ENCODE measurements at regions not wholly inside any gene's neighbourhood (a gene's known extent, or its start where the extent isn't known, plus 50 kb on each side); places are given as distances from the start of the nearest gene placed in this dataset.

- CTCF ChIA-PET = no interaction called here
- no peak for FAIRE-seq
- H3K9ac ChIP-seq (ENCODE audit: control insufficient read depth, insufficient read depth, low read length) = no peak overlapping the region
- RAD21 ChIA-PET (ENCODE audit: unreplicated experiment) = no interaction called here
- H3K36me3 ChIP-seq (ENCODE audit: control insufficient read depth in 2 of 2, insufficient read depth in 2 of 2, low read length in 1 of 2) = no peaks in the 10 kb centered on the region
- no peak overlapping the region for H3K27ac ChIP-seq (ENCODE audit: control insufficient read depth, insufficient read depth)
- no peaks in the 10 kb centered on the region for H4K20me1 ChIP-seq (ENCODE audit: control insufficient read depth, insufficient read depth)
- no peak overlapping the region for H3K4me2 ChIP-seq (ENCODE audit: control insufficient read depth, insufficient read depth)
- no peaks in the 10 kb centered on the region for H3K79me2 ChIP-seq (ENCODE audit: control insufficient read depth, insufficient read depth, low read length)
- no peaks in the 10 kb centered on the region for H3K4me1 ChIP-seq (ENCODE audit: control insufficient read depth, insufficient read depth, low read length)
- TF ChIP-seq MEF2A (IDR thresholded peaks at IDR 0.05; ENCODE audit: insufficient read depth, low read depth, low read length) (no peak), BRCA1 (IDR thresholded peaks at IDR 0.05; ENCODE audit: low read depth, low read length) (no peak), ZNF384 (IDR thresholded peaks at IDR 0.05; ENCODE audit: borderline replicate concordance, low read depth, low read length) (no peak), NFYA (IDR thresholded peaks at IDR 0.05; ENCODE audit: borderline replicate concordance, low read depth, low read length) (no peak), IKZF2 (IDR thresholded peaks at IDR 0.05) (no peak), RELA (IDR thresholded peaks at IDR 0.05; ENCODE audit: borderline replicate concordance, partially characterized antibody) (no peak), TBL1XR1 (IDR thresholded peaks at IDR 0.05; ENCODE audit: low read depth, low read length) (no peak), MXI1 (IDR thresholded peaks at IDR 0.05; ENCODE audit: low read depth, low read length) (no peak), KAT2A (conservative IDR thresholded peaks at IDR 0.05; ENCODE audit: control insufficient read depth, low read depth, low read length) (no peak)
- TF ChIP-seq, protein P1, sequence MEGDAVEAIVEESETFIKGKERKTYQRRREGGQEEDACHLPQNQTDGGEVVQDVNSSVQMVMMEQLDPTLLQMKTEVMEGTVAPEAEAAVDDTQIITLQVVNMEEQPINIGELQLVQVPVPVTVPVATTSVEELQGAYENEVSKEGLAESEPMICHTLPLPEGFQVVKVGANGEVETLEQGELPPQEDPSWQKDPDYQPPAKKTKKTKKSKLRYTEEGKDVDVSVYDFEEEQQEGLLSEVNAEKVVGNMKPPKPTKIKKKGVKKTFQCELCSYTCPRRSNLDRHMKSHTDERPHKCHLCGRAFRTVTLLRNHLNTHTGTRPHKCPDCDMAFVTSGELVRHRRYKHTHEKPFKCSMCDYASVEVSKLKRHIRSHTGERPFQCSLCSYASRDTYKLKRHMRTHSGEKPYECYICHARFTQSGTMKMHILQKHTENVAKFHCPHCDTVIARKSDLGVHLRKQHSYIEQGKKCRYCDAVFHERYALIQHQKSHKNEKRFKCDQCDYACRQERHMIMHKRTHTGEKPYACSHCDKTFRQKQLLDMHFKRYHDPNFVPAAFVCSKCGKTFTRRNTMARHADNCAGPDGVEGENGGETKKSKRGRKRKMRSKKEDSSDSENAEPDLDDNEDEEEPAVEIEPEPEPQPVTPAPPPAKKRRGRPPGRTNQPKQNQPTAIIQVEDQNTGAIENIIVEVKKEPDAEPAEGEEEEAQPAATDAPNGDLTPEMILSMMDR (IDR thresholded peaks at IDR 0.05 in 2 of 3, conservative IDR thresholded peaks at IDR 0.05 in 1 of 3; ENCODE audit: control insufficient read depth in 2 of 3, extremely low read depth in 1 of 3, insufficient read depth in 1 of 3, low read depth in 3 of 3, low read length in 3 of 3) = no peak
- TF ChIP-seq, protein P2, sequence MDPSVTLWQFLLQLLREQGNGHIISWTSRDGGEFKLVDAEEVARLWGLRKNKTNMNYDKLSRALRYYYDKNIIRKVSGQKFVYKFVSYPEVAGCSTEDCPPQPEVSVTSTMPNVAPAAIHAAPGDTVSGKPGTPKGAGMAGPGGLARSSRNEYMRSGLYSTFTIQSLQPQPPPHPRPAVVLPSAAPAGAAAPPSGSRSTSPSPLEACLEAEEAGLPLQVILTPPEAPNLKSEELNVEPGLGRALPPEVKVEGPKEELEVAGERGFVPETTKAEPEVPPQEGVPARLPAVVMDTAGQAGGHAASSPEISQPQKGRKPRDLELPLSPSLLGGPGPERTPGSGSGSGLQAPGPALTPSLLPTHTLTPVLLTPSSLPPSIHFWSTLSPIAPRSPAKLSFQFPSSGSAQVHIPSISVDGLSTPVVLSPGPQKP (IDR thresholded peaks at IDR 0.05; ENCODE audit: low read depth, low read length) = no peak
- ATAC-seq = no peak
- no peak overlapping the region for H3K4me3 ChIP-seq
- no peak for DNase-seq (ENCODE audit: low read depth, low spot score)
- SMC1A ChIA-PET (ENCODE audit: uncharacterized antibody, unreplicated experiment) = no interaction called here
- 22% methylated on average over 15 of the region's 15 CpGs for WGBS (ENCODE audit: insufficient coverage, insufficient replicate concordance, low lambda C conversion rate, missing lambda C conversion rate)
- in situ Hi-C loops (cut with MboI) (no loop called here), intact Hi-C loops (cut with micrococcal nuclease; ENCODE audit: unreplicated experiment) (no loop called here)
- H2AFZ ChIP-seq (ENCODE audit: control insufficient read depth, low read depth, low read length) = no peak overlapping the region
- POLR2A ChIA-PET = no interaction called here
- no TSS peak for BruUV-seq (replicated peaks)
- no peaks in the 10 kb centered on the region for H3K27me3 ChIP-seq (replicated peaks in 1 of 2; ENCODE audit: control insufficient read depth in 2 of 2, insufficient read depth in 2 of 2, low read length in 1 of 2)
- H3K9me3 ChIP-seq (replicated peaks; ENCODE audit: control insufficient read depth, insufficient read depth, low read length) = no peaks in the 10 kb centered on the region
Measured at GRCh38 chr2:240252872-240253511, 112.5 kb upstream of the OTOS start.

All from GM12878 (cell line).